Heart left ventricle (tissue), 13 donors: ENCODE measurements at regions not wholly inside any gene's neighbourhood (a gene's known extent, or its start where the extent isn't known, plus 50 kb on each side); places are given as distances from the start of the nearest gene placed in this dataset.

ENCODE experiments used
- CTCF ChIP-seq, 12 donors: fragments of 200-600 bp; sonication (generic) in 4 of 12; IDR thresholded peaks; one replicate each; pipeline versions ENCODE4 v1.5.0 to v1.8.0; 2018 to 2022; ENCODE audit warnings: antibody characterized with exemption in 12 of 12, mild to moderate bottlenecking in 5 of 12
- POLR2A ChIP-seq, 2 donors: fragments of 450-650 bp; IDR thresholded peaks; one replicate each; pipeline ENCODE4 v1.6.1; 2017; ENCODE audit warnings: antibody characterized with exemption in 2 of 2, mild to moderate bottlenecking in 2 of 2, moderate library complexity in 2 of 2
- donor health status: ischemic (EF 13 %, LVEDD 7.1; RV severe dilation, severe dysfunction).
- donor health status: DM: no; HTN: yes; CAD: no.
- donor health status: DM: no; HTN: no; CAD: no.
- donor health status: ischemic (EF 25% LVEDD 6.9; RV normal size, moderate dysfunction).
- donor health status: ischemic (EF 25% LVEDD 5.7; RV mildly dilated, moderate dysfunction).
- donor health status: ischemic (EF 35%, LVEDD 5.7; RV mildly dilated, moderate dysfunction).
- donor health status: nonischemic (EF 11% LVEDD 7.7; RV severe dilation, severe dysfunction).
- donor health status: DM: yes; HTN: yes; CAD: no.
- donor health status: PGD.
- donor health status: ischemic (EF 29% LVEDD 5.4; RV normal size, mild dysfunction).
- donor health status: nonischemic (EF 23%, LVEDD 6.1; RV moderate dilation, normal function).

- TF ChIP-seq CTCF (IDR thresholded peaks at IDR 0.05), result no peak
- no peak for TF ChIP-seq POLR2A (IDR thresholded peaks at IDR 0.05)
Observed at GRCh38 chr14:76314521-76315034, 61.4 kb upstream of the ESRRB start.
